Osteoblast (primary cell): ENCODE measurements at regions not wholly inside any gene's neighbourhood (a gene's known extent, or its start where the extent isn't known, plus 50 kb on each side); places are given as distances from the start of the nearest gene placed in this dataset.

Experiments used
- DNase-seq: peaks from one replicate; pipeline ENCODE4 v3.0.0; 2011; ENCODE audit warnings: low spot score, mixed read lengths; ENCODE audit not compliant: insufficient read length; ENCODE audit errors: missing footprints
- H2AFZ ChIP-seq: 2 replicates; pipeline ENCODE4 v1.6.0; 2011; ENCODE audit warnings: mild to moderate bottlenecking, low read length
- H3K27ac ChIP-seq: 2 replicates; pipeline ENCODE4 v1.5.1; 2011; ENCODE audit warnings: mild to moderate bottlenecking, low read depth, low read length, moderate library complexity
- H3K27me3 ChIP-seq: 2 replicates; pipeline ENCODE4 v1.6.0; 2012; ENCODE audit warnings: mild to moderate bottlenecking, control low read depth, inconsistent platforms, low read length, moderate library complexity; ENCODE audit not compliant: insufficient read depth
- H3K36me3 ChIP-seq: 2 replicates; pipeline ENCODE4 v1.5.1; 2011; ENCODE audit warnings: mild to moderate bottlenecking, low read length, control low read depth, moderate library complexity; ENCODE audit not compliant: insufficient read depth
- H3K4me1 ChIP-seq: 2 replicates; pipeline ENCODE4 v1.5.1; 2011; ENCODE audit warnings: mild to moderate bottlenecking, low read length, control low read depth, moderate library complexity; ENCODE audit not compliant: insufficient read depth
- H3K4me2 ChIP-seq: 2 replicates; pipeline ENCODE4 v1.6.0; 2011; ENCODE audit warnings: mild to moderate bottlenecking, low read length; ENCODE audit not compliant: insufficient read depth
- H3K4me3 ChIP-seq: fragments of 200-600 bp; sonication (generic); 3 replicates; pipeline ENCODE4 v1.5.1; 2012; ENCODE audit warnings: mild to moderate bottlenecking, low read length, inconsistent platforms; ENCODE audit not compliant: insufficient read depth
- H3K79me2 ChIP-seq: 2 replicates; pipeline ENCODE4 v1.6.0; 2012; ENCODE audit warnings: mild to moderate bottlenecking, low read length, control low read depth, inconsistent platforms; ENCODE audit not compliant: insufficient read depth
- H3K9me3 ChIP-seq: 2 replicates; pipeline ENCODE4 v1.5.1; 2011; ENCODE audit warnings: low read depth, low read length, control low read depth
- H4K20me1 ChIP-seq: 2 replicates; pipeline ENCODE4 v1.6.0; 2012; ENCODE audit warnings: mild to moderate bottlenecking, low read length, control low read depth; ENCODE audit not compliant: insufficient read depth
- TF ChIP-seq, protein P1 (sequence below): IDR thresholded peaks from 2 replicates; pipeline ENCODE4 v1.5.1; 2011; ENCODE audit warnings: mild to moderate bottlenecking, low read depth, low read length, moderate library complexity; ENCODE audit errors: extremely low read depth

DNA sequence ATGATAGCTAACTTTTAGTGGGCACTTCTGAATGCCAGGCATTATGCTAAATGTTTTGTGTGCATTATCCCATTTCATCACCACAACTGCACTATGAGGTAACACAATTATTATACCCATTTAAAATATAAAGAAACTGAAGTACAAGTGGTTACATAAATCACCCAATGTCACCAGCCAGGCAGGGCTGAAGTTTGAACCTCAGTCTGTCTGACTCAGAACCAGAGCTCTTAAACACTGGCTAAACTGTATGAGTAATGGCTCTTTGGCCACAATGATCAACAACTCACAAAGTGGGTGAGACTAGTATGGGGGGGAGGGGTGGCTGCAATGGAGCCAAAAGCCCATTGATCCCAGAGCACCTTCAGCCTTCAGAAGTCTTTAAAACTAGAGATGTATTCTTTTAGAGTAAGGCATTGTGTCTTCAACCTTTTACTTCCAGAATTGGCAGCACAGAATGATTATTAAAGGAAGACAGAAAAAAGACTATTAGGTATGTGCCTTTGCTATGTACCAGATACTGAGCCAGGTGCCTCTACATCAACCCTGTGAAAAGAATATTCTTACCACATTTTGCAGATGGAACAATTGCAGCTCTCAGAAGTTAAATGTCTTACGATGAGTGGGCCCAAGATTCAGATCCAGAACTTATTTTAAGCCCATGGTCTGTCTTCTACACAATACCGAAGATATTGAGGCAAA, 166.9 kb downstream of the UACA start:
- TF ChIP-seq, protein P1, sequence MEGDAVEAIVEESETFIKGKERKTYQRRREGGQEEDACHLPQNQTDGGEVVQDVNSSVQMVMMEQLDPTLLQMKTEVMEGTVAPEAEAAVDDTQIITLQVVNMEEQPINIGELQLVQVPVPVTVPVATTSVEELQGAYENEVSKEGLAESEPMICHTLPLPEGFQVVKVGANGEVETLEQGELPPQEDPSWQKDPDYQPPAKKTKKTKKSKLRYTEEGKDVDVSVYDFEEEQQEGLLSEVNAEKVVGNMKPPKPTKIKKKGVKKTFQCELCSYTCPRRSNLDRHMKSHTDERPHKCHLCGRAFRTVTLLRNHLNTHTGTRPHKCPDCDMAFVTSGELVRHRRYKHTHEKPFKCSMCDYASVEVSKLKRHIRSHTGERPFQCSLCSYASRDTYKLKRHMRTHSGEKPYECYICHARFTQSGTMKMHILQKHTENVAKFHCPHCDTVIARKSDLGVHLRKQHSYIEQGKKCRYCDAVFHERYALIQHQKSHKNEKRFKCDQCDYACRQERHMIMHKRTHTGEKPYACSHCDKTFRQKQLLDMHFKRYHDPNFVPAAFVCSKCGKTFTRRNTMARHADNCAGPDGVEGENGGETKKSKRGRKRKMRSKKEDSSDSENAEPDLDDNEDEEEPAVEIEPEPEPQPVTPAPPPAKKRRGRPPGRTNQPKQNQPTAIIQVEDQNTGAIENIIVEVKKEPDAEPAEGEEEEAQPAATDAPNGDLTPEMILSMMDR = no peak
- no peak overlapping the region for H3K4me2 ChIP-seq

DNA sequence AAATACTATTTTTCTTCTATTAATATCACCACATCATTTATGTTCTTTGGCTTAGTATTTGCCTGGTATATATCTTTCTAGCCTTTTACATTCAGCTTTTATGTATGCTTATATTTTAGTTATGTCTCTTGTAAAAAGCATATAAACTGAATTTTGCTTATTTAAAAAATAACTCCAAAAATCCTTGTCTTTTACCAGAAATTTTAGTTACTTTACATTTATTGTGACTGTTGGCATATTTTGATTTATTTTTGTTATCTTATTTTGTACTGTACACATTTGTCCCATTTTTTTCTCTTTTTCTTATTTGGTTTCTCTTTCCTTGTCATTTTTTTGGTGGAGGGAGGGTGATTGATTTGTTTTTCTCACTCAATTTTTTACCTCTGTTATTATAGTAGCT, 169.6 kb downstream of the UACA start:
- Histone ChIP-seq H3K27me3 (peaks cover 2% of the 10 kb centered on the region), H3K27ac (no peak overlapping the region)
- TF ChIP-seq, protein P1 = no peak

More for the DNA sequence above, 166.9 kb downstream of the UACA start:
- peak; percentile 94 for DNase-seq
- Histone ChIP-seq H3K27me3 (peaks cover 6% of the 10 kb centered on the region), H2AFZ (no peak overlapping the region), H3K36me3 (no peaks in the 10 kb centered on the region), H3K9me3 (peaks cover 2% of the 10 kb centered on the region), H3K4me1 (peaks cover 17% of the 10 kb centered on the region), H3K27ac (no peak overlapping the region), H3K79me2 (no peaks in the 10 kb centered on the region), H3K4me3 (no peak overlapping the region), H4K20me1 (no peaks in the 10 kb centered on the region)

DNA sequence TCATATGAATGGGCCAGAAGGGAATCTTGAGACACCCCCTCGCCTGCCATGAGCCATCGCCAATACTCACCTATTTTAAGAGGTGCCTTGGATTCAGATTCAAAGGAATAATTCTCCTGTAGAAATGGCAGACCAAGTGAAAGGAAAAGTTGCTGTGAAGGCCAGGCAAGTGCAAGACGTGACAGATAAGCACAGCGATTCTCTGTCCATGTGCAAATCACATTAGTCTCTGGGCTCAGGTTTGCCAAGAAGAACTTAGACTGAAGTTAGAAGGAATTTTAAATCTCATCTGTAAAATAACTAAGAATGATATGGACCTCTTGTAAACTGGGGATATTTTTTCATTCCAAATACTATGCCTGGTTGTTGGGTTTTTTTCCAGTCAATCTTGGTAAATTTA, 173.6 kb downstream of the UACA start:
- H3K9me3 ChIP-seq = no peaks in the 10 kb centered on the region
- H3K36me3 ChIP-seq = no peaks in the 10 kb centered on the region
- H3K4me2 ChIP-seq = peak overlapping the region; percentile 54
- H3K27ac ChIP-seq = no peak overlapping the region
- no peaks in the 10 kb centered on the region for H3K79me2 ChIP-seq
- H3K27me3 ChIP-seq = peaks cover 19% of the 10 kb centered on the region
- DNase-seq = peak; percentile 56
- no peaks in the 10 kb centered on the region for H4K20me1 ChIP-seq
- H2AFZ ChIP-seq = no peak overlapping the region
- H3K4me1 ChIP-seq = peaks cover 13% of the 10 kb centered on the region
- no peak overlapping the region for H3K4me3 ChIP-seq
- TF ChIP-seq, protein P1 = no peak

More for the DNA sequence above, 169.6 kb downstream of the UACA start:
- Histone ChIP-seq H3K4me1 (peaks cover 28% of the 10 kb centered on the region), H3K4me3 (no peak overlapping the region), H3K36me3 (no peaks in the 10 kb centered on the region), H3K79me2 (no peaks in the 10 kb centered on the region), H2AFZ (no peak overlapping the region), H3K4me2 (no peak overlapping the region), H4K20me1 (no peaks in the 10 kb centered on the region), H3K9me3 (no peaks in the 10 kb centered on the region)
- no peak for DNase-seq

DNA sequence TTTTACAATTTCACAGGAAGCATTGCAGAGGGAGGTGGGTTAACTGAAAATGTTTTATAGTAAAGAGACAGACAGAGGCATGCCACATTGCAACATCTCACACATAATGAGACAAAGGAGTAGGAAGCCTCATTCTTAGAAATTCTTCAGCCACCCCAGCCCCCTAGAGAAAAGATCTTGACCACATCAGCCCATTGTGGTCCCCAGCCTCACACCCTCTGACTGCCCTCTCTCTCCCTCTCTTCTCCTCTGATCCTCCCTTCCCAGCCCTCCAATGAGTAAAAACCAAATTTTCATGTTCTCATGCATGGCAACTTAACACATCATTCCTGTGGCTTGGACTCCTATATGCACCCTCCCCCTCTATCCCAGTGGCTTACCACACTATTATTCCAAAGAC, 174.1 kb downstream of the UACA start:
- peaks cover 24% of the 10 kb centered on the region for H3K27me3 ChIP-seq
- H3K4me3 ChIP-seq = no peak overlapping the region
- no peak overlapping the region for H2AFZ ChIP-seq
- H4K20me1 ChIP-seq = no peaks in the 10 kb centered on the region
- no peak overlapping the region for H3K27ac ChIP-seq
- H3K36me3 ChIP-seq = no peaks in the 10 kb centered on the region
- no peaks in the 10 kb centered on the region for H3K9me3 ChIP-seq
- peak overlapping the region; percentile 54 for H3K4me2 ChIP-seq
- TF ChIP-seq, protein P1 = no peak
- no peaks in the 10 kb centered on the region for H3K79me2 ChIP-seq
- peaks cover 13% of the 10 kb centered on the region for H3K4me1 ChIP-seq
- DNase-seq = peak; percentile 98
